ENCODE measurements at regions not wholly inside any gene's neighbourhood (a gene's known extent, or its start where the extent isn't known, plus 50 kb on each side); places are given as distances from the start of the nearest gene placed in this dataset.
A peak's percentile ranks its signal among the peaks of the same experiment; 100 is the strongest.

- Histone ChIP-seq H3K36me3 (ENCODE audit: control insufficient read depth, insufficient read depth, low read length) (no peaks in the 10 kb centered on the region), H3K4me3 (replicated peaks; ENCODE audit: low read depth, low read length) (no peak overlapping the region), H3K27me3 (replicated peaks; ENCODE audit: control insufficient read depth, insufficient read depth, low read length) (no peaks in the 10 kb centered on the region; the same call in 1 of the 2 replicates)
- DNase-seq (ENCODE audit: extremely low read depth, insufficient read length), result no peak
- TF ChIP-seq, protein P1, sequence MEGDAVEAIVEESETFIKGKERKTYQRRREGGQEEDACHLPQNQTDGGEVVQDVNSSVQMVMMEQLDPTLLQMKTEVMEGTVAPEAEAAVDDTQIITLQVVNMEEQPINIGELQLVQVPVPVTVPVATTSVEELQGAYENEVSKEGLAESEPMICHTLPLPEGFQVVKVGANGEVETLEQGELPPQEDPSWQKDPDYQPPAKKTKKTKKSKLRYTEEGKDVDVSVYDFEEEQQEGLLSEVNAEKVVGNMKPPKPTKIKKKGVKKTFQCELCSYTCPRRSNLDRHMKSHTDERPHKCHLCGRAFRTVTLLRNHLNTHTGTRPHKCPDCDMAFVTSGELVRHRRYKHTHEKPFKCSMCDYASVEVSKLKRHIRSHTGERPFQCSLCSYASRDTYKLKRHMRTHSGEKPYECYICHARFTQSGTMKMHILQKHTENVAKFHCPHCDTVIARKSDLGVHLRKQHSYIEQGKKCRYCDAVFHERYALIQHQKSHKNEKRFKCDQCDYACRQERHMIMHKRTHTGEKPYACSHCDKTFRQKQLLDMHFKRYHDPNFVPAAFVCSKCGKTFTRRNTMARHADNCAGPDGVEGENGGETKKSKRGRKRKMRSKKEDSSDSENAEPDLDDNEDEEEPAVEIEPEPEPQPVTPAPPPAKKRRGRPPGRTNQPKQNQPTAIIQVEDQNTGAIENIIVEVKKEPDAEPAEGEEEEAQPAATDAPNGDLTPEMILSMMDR (IDR thresholded peaks at IDR 0.05; ENCODE audit: insufficient read depth, low read length, poor library complexity, severe bottlenecking), result no peak
Observed at GRCh38 chr1:47523835-47524215, 86.0 kb downstream of the FOXD2 start.

DNA sequence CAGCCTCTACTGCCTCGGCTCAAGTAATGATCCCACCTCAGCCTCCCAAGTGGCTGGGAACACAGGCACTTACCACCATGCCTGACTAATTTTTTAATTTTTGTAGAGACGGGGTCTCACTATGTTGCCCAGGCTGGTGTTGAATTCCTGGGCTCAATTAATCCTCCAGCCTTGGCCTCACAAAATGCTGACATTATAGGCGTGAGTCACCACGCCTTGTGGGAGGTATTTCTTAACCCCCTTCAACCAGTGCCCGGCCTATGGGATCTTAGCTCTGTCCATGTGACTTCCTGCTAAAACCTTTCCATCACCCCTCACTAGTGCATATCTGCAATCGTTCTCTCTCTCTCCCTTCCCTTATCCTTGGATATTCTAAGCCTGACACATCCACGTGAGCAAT is 86.4 kb downstream of the FOXD2 start:
- no peak overlapping the region for H3K4me3 ChIP-seq (replicated peaks; ENCODE audit: low read depth, low read length)
- no peaks in the 10 kb centered on the region; the same call in 1 of the 2 replicates for H3K27me3 ChIP-seq (replicated peaks; ENCODE audit: control insufficient read depth, insufficient read depth, low read length)
- TF ChIP-seq, protein P1 (IDR thresholded peaks at IDR 0.05; ENCODE audit: insufficient read depth, low read length, poor library complexity, severe bottlenecking), result no peak
- no peak for DNase-seq (ENCODE audit: extremely low read depth, insufficient read length)
- H3K36me3 ChIP-seq (ENCODE audit: control insufficient read depth, insufficient read depth, low read length), result no peaks in the 10 kb centered on the region

DNA sequence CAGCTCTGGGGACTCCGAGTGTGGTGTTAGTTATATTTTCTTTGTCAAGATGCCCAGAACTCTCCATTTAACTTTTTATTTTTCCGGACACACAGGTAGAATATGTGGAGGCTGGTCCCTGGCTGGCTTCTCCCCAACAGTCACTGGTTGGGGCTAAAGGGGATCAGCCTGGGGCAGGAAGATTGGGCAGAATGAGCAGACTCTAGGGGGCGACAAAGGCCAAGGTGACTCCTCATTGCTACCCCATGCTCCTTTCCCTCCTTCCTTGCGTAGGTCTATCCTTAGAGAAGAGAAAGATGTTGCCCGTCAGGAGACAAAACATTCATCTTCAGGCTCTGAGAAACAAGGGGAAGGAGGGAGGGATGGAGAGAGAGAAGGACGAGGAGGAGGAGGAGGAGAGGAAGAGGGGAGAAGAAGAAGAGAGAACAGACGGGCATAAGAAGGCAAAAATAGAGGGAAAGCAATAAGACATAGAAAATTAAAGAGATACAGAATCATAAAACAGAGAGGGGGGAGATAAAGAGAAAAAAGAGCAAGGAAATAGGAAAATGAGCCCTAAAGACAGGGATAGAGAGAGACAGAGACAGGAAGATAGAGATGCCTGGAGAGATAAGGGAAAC is 89.9 kb downstream of the FOXD2 start:
- TF ChIP-seq, protein P1 (IDR thresholded peaks at IDR 0.05; ENCODE audit: insufficient read depth, low read length, poor library complexity, severe bottlenecking), result peak; percentile 49
- peaks cover under 1% of the 10 kb centered on the region; the same call in 1 of the 2 replicates for H3K27me3 ChIP-seq (replicated peaks; ENCODE audit: control insufficient read depth, insufficient read depth, low read length)
- no peak for DNase-seq (ENCODE audit: extremely low read depth, insufficient read length)
- H3K36me3 ChIP-seq (ENCODE audit: control insufficient read depth, insufficient read depth, low read length), result no peaks in the 10 kb centered on the region
- no peak overlapping the region for H3K4me3 ChIP-seq (replicated peaks; ENCODE audit: low read depth, low read length)

GRCh38 chr1:47529520-47530098 is 91.8 kb downstream of the FOXD2 start:
- no peak for DNase-seq (ENCODE audit: extremely low read depth, insufficient read length)
- TF ChIP-seq, protein P1 (IDR thresholded peaks at IDR 0.05; ENCODE audit: insufficient read depth, low read length, poor library complexity, severe bottlenecking), result peak; percentile 49
- Histone ChIP-seq H3K27me3 (replicated peaks; ENCODE audit: control insufficient read depth, insufficient read depth, low read length) (peaks cover 3% of the 10 kb centered on the region; the same call in 1 of the 2 replicates), H3K36me3 (ENCODE audit: control insufficient read depth, insufficient read depth, low read length) (no peaks in the 10 kb centered on the region), H3K4me3 (replicated peaks; ENCODE audit: low read depth, low read length) (no peak overlapping the region)

DNA sequence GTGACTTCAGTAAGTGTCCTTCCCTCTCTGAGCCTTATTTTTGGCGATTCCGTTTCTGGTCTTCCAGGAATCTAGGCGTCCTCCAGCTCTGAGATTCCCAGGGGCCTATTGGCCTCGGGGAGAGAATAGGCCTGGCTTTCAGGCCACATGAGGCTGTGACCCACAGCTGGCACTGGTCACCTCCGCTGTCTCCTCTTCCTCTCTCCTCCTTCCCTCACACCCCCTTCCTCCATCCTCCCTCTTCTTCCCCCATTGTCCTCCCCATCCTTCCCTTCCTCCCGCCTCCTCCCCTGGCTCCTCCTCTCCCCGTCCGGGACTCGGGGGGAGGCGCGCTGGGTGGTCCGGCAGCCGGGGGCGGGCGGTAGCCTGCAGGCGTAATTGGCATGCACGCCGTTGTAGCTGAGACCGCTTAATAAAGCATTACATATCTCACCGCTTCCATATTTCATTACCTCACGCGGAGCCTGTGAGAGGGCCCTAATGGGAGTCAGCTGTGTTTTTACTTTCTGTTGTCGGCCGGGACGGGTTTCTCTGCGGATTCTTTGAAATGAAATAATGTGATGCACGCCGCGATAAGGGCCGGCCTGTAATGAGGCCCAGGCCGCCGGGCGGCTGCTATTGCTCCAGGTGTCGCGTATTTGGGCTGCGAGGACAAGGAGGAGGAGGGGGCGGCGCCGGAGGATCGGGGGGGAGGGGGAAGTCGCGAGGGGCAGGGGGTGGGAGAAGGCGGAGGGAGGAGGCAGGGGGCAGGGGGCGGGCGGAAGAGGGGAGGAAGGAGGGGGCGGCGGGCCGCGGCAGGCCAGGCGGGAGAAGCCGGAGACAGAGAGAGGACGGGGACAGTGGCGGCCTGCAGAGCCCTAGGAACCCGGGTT is 95.3 kb downstream of the FOXD2 start:
- Histone ChIP-seq H3K36me3 (ENCODE audit: control insufficient read depth, insufficient read depth, low read length) (no peaks in the 10 kb centered on the region), H3K4me3 (replicated peaks; ENCODE audit: low read depth, low read length) (no peak overlapping the region), H3K27me3 (replicated peaks; ENCODE audit: control insufficient read depth, insufficient read depth, low read length) (peaks cover 3% of the 10 kb centered on the region; the same call in 1 of the 2 replicates)
- TF ChIP-seq, protein P1 (IDR thresholded peaks at IDR 0.05; ENCODE audit: insufficient read depth, low read length, poor library complexity, severe bottlenecking), result no peak
- no peak for DNase-seq (ENCODE audit: extremely low read depth, insufficient read length)
